HFFc6 (cell line): ENCODE measurements at regions not wholly inside any gene's neighbourhood (a gene's known extent, or its start where the extent isn't known, plus 50 kb on each side); places are given as distances from the start of the nearest gene placed in this dataset.

Experiments used
- DNase-seq: peaks from one replicate; pipeline ENCODE4 v3.0.0-alpha.2; 2018
- H3K27ac Mint-ChIP-seq: 2 replicates; pipeline ENCODE4 v1.8.0; 2020; ENCODE audit warnings: mild to moderate bottlenecking, mixed read lengths
- H3K27me3 Mint-ChIP-seq: 2 replicates; pipeline ENCODE4 v1.8.0; 2021; ENCODE audit warnings: mild to moderate bottlenecking, moderate library complexity, mixed read lengths; ENCODE audit not compliant: insufficient read depth
- H3K36me3 Mint-ChIP-seq: 2 replicates; pipeline ENCODE4 v1.8.0; 2021; ENCODE audit warnings: low read depth, mixed read lengths
- H3K4me1 Mint-ChIP-seq: 2 replicates; pipeline ENCODE4 v1.8.0; 2020; ENCODE audit warnings: low read depth, mixed read lengths
- H3K4me3 Mint-ChIP-seq: 2 replicates; pipeline ENCODE4 v1.8.0; 2020; ENCODE audit warnings: mild to moderate bottlenecking, moderate library complexity, mixed read lengths
- H3K9me3 Mint-ChIP-seq: 2 replicates; pipeline ENCODE4 v1.8.0; 2020; ENCODE audit warnings: mild to moderate bottlenecking, mixed read lengths
- TF ChIP-seq, protein P1 (sequence below): fragments of 200-600 bp; sonication (generic); IDR thresholded peaks from 2 replicates; pipeline ENCODE4 v1.5.0; 2021; ENCODE audit warnings: antibody characterized with exemption, mild to moderate bottlenecking

- no peaks in the 10 kb centered on the region for H3K9me3 Mint-ChIP-seq
- H3K27ac Mint-ChIP-seq: no peak overlapping the region
- TF ChIP-seq, protein P1, sequence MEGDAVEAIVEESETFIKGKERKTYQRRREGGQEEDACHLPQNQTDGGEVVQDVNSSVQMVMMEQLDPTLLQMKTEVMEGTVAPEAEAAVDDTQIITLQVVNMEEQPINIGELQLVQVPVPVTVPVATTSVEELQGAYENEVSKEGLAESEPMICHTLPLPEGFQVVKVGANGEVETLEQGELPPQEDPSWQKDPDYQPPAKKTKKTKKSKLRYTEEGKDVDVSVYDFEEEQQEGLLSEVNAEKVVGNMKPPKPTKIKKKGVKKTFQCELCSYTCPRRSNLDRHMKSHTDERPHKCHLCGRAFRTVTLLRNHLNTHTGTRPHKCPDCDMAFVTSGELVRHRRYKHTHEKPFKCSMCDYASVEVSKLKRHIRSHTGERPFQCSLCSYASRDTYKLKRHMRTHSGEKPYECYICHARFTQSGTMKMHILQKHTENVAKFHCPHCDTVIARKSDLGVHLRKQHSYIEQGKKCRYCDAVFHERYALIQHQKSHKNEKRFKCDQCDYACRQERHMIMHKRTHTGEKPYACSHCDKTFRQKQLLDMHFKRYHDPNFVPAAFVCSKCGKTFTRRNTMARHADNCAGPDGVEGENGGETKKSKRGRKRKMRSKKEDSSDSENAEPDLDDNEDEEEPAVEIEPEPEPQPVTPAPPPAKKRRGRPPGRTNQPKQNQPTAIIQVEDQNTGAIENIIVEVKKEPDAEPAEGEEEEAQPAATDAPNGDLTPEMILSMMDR: no peak
- no peaks in the 10 kb centered on the region for H3K36me3 Mint-ChIP-seq
- no peaks in the 10 kb centered on the region for H3K4me1 Mint-ChIP-seq
- DNase-seq: no peak
- H3K27me3 Mint-ChIP-seq: no peaks in the 10 kb centered on the region
- no peak overlapping the region for H3K4me3 Mint-ChIP-seq
These were observed 235.4 kb downstream of the HDGFL1 start for GRCh38 chr6:22804620-22805261.

DNA sequence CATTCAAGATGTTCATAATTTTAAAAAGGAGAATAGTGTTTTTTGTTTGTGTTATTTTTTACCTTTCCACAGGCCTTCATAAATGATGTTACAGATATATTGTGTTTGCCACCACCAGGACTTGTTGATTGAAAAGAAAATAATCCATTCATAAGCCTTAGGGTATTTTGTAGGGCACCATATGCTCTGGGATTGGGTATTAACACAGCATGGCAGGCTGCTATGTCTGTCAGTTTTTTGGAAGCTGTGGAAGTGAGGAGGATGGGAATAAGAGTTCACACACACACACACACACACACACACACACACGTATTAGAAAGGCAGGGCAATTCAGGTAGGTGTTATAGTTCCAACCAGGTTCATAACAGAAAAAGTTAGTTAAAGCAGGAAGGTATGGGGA lies 237.9 kb downstream of the HDGFL1 start:
- no peaks in the 10 kb centered on the region for H3K4me1 Mint-ChIP-seq
- no peaks in the 10 kb centered on the region for H3K36me3 Mint-ChIP-seq
- H3K27me3 Mint-ChIP-seq: no peaks in the 10 kb centered on the region
- H3K9me3 Mint-ChIP-seq: no peaks in the 10 kb centered on the region
- no peak for DNase-seq
- no peak overlapping the region for H3K4me3 Mint-ChIP-seq
- no peak overlapping the region for H3K27ac Mint-ChIP-seq
- TF ChIP-seq, protein P1: no peak

- H3K9me3 Mint-ChIP-seq: no peaks in the 10 kb centered on the region
- DNase-seq: no peak
- H3K27me3 Mint-ChIP-seq: no peaks in the 10 kb centered on the region
These were observed 238.5 kb downstream of the HDGFL1 start for GRCh38 chr6:22807818-22808217.

DNA sequence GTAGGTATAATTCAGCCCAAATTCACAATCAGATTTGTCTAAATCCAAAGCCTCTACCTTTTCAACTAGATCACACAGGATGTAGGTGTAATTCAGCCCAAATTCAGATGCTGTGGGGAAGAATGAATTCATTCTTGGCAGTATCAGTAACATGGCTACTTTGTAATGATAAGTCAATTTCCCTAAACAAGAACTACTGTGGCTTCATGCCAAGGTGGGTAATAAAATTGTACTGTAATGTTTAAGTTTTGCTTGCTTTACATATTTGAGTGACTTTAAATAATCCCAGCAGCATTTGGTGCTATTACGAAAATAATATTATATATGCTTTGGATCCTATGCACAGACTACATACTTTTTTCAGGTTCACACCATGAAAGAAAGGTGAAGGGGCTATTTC lies 239.1 kb downstream of the HDGFL1 start:
- DNase-seq: no peak
- no peaks in the 10 kb centered on the region for H3K4me1 Mint-ChIP-seq
- no peaks in the 10 kb centered on the region for H3K9me3 Mint-ChIP-seq
- TF ChIP-seq, protein P1: no peak
- no peak overlapping the region for H3K27ac Mint-ChIP-seq
- no peaks in the 10 kb centered on the region for H3K36me3 Mint-ChIP-seq
- no peak overlapping the region for H3K4me3 Mint-ChIP-seq
- H3K27me3 Mint-ChIP-seq: no peaks in the 10 kb centered on the region

More at GRCh38 chr6:22807818-22808217, 238.5 kb downstream of the HDGFL1 start:
- TF ChIP-seq, protein P1: no peak
- H3K27ac Mint-ChIP-seq: no peak overlapping the region
- no peaks in the 10 kb centered on the region for H3K4me1 Mint-ChIP-seq
- no peaks in the 10 kb centered on the region for H3K36me3 Mint-ChIP-seq
- H3K4me3 Mint-ChIP-seq: no peak overlapping the region

GRCh38 chr6:22809370-22809769 lies 240.0 kb downstream of the HDGFL1 start:
- TF ChIP-seq, protein P1: no peak
- Mint-ChIP-seq H3K4me3 (no peak overlapping the region), H3K4me1 (no peaks in the 10 kb centered on the region), H3K27me3 (no peaks in the 10 kb centered on the region), H3K27ac (no peak overlapping the region), H3K36me3 (no peaks in the 10 kb centered on the region), H3K9me3 (no peaks in the 10 kb centered on the region)
- no peak for DNase-seq
